Right renal pelvis (tissue), 4 donors: ENCODE measurements at regions not wholly inside any gene's neighbourhood (a gene's known extent, or its start where the extent isn't known, plus 50 kb on each side); places are given as distances from the start of the nearest gene placed in this dataset.

Source experiments
- DNase-seq, 4 donors: peaks; one replicate each; pipeline ENCODE4 v3.0.0-alpha.2; 2013; ENCODE audit warnings: low read depth in 4 of 4, low spot score in 3 of 4, missing footprints in 1 of 4

GRCh38 chr6:48755315-48755714, 644.3 kb upstream of the PTCHD4 start:
- DNase-seq: no peak

- DNase-seq: no peak
Observed at GRCh38 chr6:48754641-48755040, 643.6 kb upstream of the PTCHD4 start.

- DNase-seq: no peak
Observed at GRCh38 chr6:48750861-48751260, 639.9 kb upstream of the PTCHD4 start.

- no peak for DNase-seq
Observed at GRCh38 chr6:48747471-48747870, 636.5 kb upstream of the PTCHD4 start.

GRCh38 chr6:48747040-48747439, 636.0 kb upstream of the PTCHD4 start:
- DNase-seq: no peak

- no peak for DNase-seq
Observed at GRCh38 chr6:48744948-48745347, 634.0 kb upstream of the PTCHD4 start.

- DNase-seq: no peak
Observed at GRCh38 chr6:48743738-48744137, 632.7 kb upstream of the PTCHD4 start.

- no peak for DNase-seq
Observed at GRCh38 chr6:48736501-48737206, 625.7 kb upstream of the PTCHD4 start.

- no peak for DNase-seq
Observed at GRCh38 chr6:48735846-48736245, 624.8 kb upstream of the PTCHD4 start.

- no peak for DNase-seq
Observed at GRCh38 chr6:48733581-48733980, 622.6 kb upstream of the PTCHD4 start.

GRCh38 chr6:48714699-48715098, 603.7 kb upstream of the PTCHD4 start:
- no peak for DNase-seq

- DNase-seq: no peak
Observed at GRCh38 chr6:48714250-48714649, 603.3 kb upstream of the PTCHD4 start.

GRCh38 chr6:48713612-48714011, 602.6 kb upstream of the PTCHD4 start:
- no peak for DNase-seq

- DNase-seq: no peak
Observed at GRCh38 chr6:48706310-48706709, 595.3 kb upstream of the PTCHD4 start.

- DNase-seq: no peak
Observed at GRCh38 chr6:48701572-48701971, 590.6 kb upstream of the PTCHD4 start.

GRCh38 chr6:48695872-48696271, 584.9 kb upstream of the PTCHD4 start:
- DNase-seq: no peak

GRCh38 chr6:48691420-48691819, 580.4 kb upstream of the PTCHD4 start:
- no peak for DNase-seq

GRCh38 chr6:48689498-48689897, 578.5 kb upstream of the PTCHD4 start:
- DNase-seq: no peak

- DNase-seq: no peak
Observed at GRCh38 chr6:48678390-48678789, 567.4 kb upstream of the PTCHD4 start.

- no peak for DNase-seq
Observed at GRCh38 chr6:48671505-48671904, 560.5 kb upstream of the PTCHD4 start.

- no peak for DNase-seq
Observed at GRCh38 chr6:48670546-48670945, 559.5 kb upstream of the PTCHD4 start.

- no peak for DNase-seq
Observed at GRCh38 chr6:48667797-48668196, 556.8 kb upstream of the PTCHD4 start.

GRCh38 chr6:48664826-48665225, 553.8 kb upstream of the PTCHD4 start:
- DNase-seq: no peak
